ENCODE measurements at regions not wholly inside any gene's neighbourhood (a gene's known extent, or its start where the extent isn't known, plus 50 kb on each side); places are given as distances from the start of the nearest gene placed in this dataset.

GRCh38 chr4:104815665-104816064, 321.0 kb upstream of the CXXC4 start:
- no peak for TF ChIP-seq CTCF (conservative IDR thresholded peaks at IDR 0.05; ENCODE audit: low read depth, low read length)
- DNase-seq (ENCODE audit: low read depth), result no peak
- no peak overlapping the region for H3K4me3 ChIP-seq (ENCODE audit: low read depth, low read length)

DNA sequence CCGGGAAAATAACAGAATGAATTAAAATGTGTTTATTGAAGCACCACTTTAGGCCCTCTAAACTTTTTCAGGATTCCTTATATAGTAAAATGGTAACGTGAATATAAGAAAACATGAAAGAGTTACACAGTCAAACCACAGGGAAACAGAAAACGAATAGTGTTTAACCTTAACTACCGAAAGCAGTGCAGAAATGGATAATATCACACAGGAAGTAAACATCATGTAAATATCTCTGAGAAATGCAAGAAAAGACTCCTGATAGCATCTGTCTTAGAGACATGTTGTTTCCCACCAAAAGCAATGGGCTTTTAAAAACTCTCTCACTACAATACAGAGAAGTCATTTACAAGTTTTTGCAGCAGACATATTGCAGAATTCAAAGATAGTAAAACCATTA, 323.9 kb upstream of the CXXC4 start:
- no peak for DNase-seq (ENCODE audit: low read depth)
- no peak overlapping the region for H3K4me3 ChIP-seq (ENCODE audit: low read depth, low read length)
- TF ChIP-seq CTCF (conservative IDR thresholded peaks at IDR 0.05; ENCODE audit: low read depth, low read length), result no peak

DNA sequence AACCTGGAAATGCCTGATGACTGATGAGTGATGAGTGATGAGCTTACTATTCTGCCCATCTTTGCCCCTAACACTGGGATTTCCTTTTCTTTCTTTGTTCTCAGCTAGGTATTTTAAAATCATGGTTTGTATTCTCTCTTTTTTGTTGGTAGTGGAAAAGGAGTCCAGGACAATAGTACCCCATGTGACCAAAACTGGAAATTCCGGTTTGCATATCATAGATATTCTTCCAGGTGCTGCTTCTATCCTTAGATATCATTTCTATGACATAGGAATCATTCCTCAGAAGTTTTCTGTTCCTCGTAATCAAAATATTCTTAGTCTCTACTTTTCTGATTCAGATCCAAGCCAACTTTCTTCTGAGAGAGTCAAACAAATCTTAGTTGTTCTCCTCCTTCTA, 320.5 kb upstream of the TET2 start:
- H3K4me3 ChIP-seq (ENCODE audit: low read depth, low read length), result no peak overlapping the region
- TF ChIP-seq CTCF (conservative IDR thresholded peaks at IDR 0.05; ENCODE audit: low read depth, low read length), result no peak
- DNase-seq (ENCODE audit: low read depth), result no peak

- DNase-seq (ENCODE audit: low read depth), result no peak
- H3K4me3 ChIP-seq (ENCODE audit: low read depth, low read length), result no peak overlapping the region
- no peak for TF ChIP-seq CTCF (conservative IDR thresholded peaks at IDR 0.05; ENCODE audit: low read depth, low read length)
Observed at GRCh38 chr4:104829761-104830160, 316.9 kb upstream of the TET2 start.

DNA sequence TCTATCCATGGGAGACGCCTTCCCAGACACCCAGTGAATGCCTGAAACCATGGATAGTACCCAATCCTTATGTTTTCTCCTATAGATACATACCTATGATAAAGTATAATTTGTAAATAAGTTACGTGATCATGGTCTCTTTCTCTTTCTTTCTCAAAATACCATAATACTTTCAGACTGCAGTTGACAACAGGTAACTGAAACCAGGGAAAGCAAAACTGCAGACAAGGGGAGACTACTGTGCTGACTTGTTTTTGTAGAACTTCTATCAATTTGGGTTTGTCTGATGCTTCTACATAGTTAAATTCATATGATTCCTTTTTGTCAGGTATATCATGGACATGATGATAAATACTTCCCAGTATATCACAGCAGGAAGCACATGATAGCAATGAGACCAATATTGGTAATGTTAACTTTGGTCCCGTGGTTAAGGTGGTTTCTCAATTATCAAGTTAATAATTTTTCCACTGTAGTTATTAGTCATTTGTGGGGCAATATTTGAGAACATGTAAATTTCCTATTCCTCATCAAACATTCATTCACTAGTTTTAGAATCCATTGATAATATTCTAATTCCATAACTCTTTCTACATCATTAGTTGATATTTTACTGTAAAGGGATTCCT, 298.0 kb upstream of the TET2 start:
- no peak for TF ChIP-seq CTCF (conservative IDR thresholded peaks at IDR 0.05; ENCODE audit: low read depth, low read length)
- DNase-seq (ENCODE audit: low read depth), result no peak

GRCh38 chr4:104859601-104860237, 287.0 kb upstream of the TET2 start:
- DNase-seq (ENCODE audit: low read depth), result no peak
- no peak for TF ChIP-seq CTCF (conservative IDR thresholded peaks at IDR 0.05; ENCODE audit: low read depth, low read length)
- no peak overlapping the region for H3K4me3 ChIP-seq (ENCODE audit: low read depth, low read length)

More for the DNA sequence above, 298.0 kb upstream of the TET2 start:
- H3K4me3 ChIP-seq (ENCODE audit: low read depth, low read length), result no peak overlapping the region
